ENCODE measurements at regions not wholly inside any gene's neighbourhood (a gene's known extent, or its start where the extent isn't known, plus 50 kb on each side); places are given as distances from the start of the nearest gene placed in this dataset.

DNA sequence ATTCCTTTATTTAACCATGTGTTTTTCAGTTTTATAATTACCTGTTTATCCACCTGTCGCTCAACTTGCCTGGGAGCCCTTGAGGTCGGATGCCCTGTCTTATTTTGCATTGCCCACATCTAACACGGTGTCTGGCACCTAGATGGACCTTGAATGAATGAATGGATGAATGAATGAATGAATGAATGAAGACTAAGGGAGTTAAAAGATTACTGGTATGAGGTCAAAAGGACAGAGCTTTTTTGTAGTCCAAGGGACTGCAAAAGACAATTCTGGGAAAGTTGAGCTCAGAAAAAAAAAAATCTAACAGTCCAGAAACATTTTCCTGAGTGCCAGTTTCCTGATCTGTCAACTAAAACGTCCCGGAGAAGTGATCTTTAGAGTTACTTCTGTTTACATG, 244.6 kb upstream of the MYOCD start:
- TF ChIP-seq CTCF (optimal IDR thresholded peaks at IDR 0.05 in 1 of 3, IDR thresholded peaks at IDR 0.05 in 1 of 3, conservative IDR thresholded peaks at IDR 0.05 in 1 of 3; ENCODE audit: extremely low read depth in 1 of 3, insufficient read depth in 2 of 3, low read length in 3 of 3) (no peak), EZH2 (IDR thresholded peaks at IDR 0.05; ENCODE audit: low read length) (no peak)
